ENCODE measurements at regions not wholly inside any gene's neighbourhood (a gene's known extent, or its start where the extent isn't known, plus 50 kb on each side); places are given as distances from the start of the nearest gene placed in this dataset.

DNA sequence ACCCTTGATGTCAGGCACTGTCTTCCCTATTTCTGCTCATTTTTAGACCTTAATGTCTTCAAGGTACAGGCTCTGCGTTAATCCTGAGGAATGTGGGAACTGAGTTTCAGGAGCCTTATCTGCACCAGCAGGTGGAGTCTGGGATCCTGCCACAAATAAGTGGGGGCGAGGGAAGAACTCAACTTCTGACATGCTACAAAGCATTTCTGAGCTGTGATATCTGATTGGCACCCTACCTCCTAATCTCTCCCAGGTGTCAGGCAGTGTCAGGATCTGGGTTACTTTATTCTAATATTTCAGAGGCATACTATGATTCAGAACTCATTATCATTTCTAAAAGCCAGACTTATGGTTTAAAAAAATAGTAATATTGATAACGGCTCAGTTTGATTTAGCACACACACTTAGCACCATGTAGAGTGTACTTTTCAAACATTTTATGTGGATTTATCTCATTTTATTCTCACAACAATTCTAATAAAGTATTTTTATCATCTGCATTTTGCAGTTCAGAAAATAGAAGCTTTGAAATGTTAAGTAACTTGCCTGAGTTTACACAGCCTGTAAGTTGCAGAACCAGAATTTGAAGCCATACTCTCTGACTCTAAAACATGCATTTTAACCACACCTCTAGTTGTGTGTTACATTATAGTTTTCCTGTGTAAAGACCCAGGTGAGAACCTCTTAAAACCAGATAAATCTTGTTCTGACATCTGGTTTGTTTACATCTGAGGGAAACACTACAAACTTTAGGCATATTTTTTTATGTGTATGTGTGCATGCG, 358.6 kb downstream of the TDRD3 start (continued):
- peak; percentile 58 to 65 for TF ChIP-seq RAD21 (IDR thresholded peaks at IDR 0.05 in 1 of 2, conservative IDR thresholded peaks at IDR 0.05 in 1 of 2; ENCODE audit: low read depth in 2 of 2, low read length in 2 of 2)
- TF ChIP-seq, protein P1, sequence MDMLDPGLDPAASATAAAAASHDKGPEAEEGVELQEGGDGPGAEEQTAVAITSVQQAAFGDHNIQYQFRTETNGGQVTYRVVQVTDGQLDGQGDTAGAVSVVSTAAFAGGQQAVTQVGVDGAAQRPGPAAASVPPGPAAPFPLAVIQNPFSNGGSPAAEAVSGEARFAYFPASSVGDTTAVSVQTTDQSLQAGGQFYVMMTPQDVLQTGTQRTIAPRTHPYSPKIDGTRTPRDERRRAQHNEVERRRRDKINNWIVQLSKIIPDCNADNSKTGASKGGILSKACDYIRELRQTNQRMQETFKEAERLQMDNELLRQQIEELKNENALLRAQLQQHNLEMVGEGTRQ (IDR thresholded peaks at IDR 0.05; ENCODE audit: low read length): no peak
- TF ChIP-seq SIRT6 (IDR thresholded peaks at IDR 0.05; ENCODE audit: low read length): no peak
- no peak for TF ChIP-seq BACH1 (IDR thresholded peaks at IDR 0.05; ENCODE audit: low read length)
- TF ChIP-seq ZNF274 (IDR thresholded peaks at IDR 0.05; ENCODE audit: borderline replicate concordance, extremely low read depth, low read length): no peak
- TF ChIP-seq CBX5 (IDR thresholded peaks at IDR 0.05; ENCODE audit: low read depth, low read length): no peak
- no peak for TF ChIP-seq JUND (IDR thresholded peaks at IDR 0.05; ENCODE audit: low read length)
- TF ChIP-seq RNF2 (IDR thresholded peaks at IDR 0.05; ENCODE audit: borderline replicate concordance, low read depth, low read length, missing control alignments, poor library complexity, severe bottlenecking): no peak
- TF ChIP-seq KDM4A (IDR thresholded peaks at IDR 0.05; ENCODE audit: low read depth, low read length, severe bottlenecking): no peak
- TF ChIP-seq SIX5 (IDR thresholded peaks at IDR 0.05; ENCODE audit: low read depth, low read length): no peak
- no peak for TF ChIP-seq CTBP2 (IDR thresholded peaks at IDR 0.05; ENCODE audit: borderline replicate concordance, insufficient read depth, insufficient read length, low read length)
- no peak for TF ChIP-seq EP300 (IDR thresholded peaks at IDR 0.05; ENCODE audit: borderline replicate concordance in 1 of 2, low read depth in 2 of 2, low read length in 2 of 2)
- no peak for TF ChIP-seq CHD1 (IDR thresholded peaks at IDR 0.05; ENCODE audit: low read depth, low read length)
- TF ChIP-seq MAFK (IDR thresholded peaks at IDR 0.05; ENCODE audit: low read depth, low read length): no peak
- no peak for TF ChIP-seq RFX5 (IDR thresholded peaks at IDR 0.05; ENCODE audit: borderline replicate concordance, low read depth, low read length)
- TF ChIP-seq FOSL1 (IDR thresholded peaks at IDR 0.05; ENCODE audit: insufficient read depth, low read depth, low read length): no peak
- TF ChIP-seq KDM5A (IDR thresholded peaks at IDR 0.05; ENCODE audit: low read length): no peak
- TF ChIP-seq POU5F1 (IDR thresholded peaks at IDR 0.05; ENCODE audit: low read depth, low read length): no peak
- TF ChIP-seq, protein P2, sequence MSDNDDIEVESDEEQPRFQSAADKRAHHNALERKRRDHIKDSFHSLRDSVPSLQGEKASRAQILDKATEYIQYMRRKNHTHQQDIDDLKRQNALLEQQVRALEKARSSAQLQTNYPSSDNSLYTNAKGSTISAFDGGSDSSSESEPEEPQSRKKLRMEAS (IDR thresholded peaks at IDR 0.05): no peak
